GM12875 (cell line): ENCODE measurements at regions not wholly inside any gene's neighbourhood (a gene's known extent, or its start where the extent isn't known, plus 50 kb on each side); places are given as distances from the start of the nearest gene placed in this dataset.

Experiments
- H3K4me3 ChIP-seq: one replicate; pipeline ENCODE4 v1.5.1; 2011; ENCODE audit warnings: low read depth, low read length, control low read depth
- TF ChIP-seq, protein P1 (sequence below): IDR thresholded peaks from 2 replicates; pipeline ENCODE4 v1.5.1; 2011; ENCODE audit warnings: low read depth, mild to moderate bottlenecking, control low read depth, inconsistent platforms, low read length, moderate library complexity, borderline replicate concordance; ENCODE audit not compliant: insufficient read depth

DNA sequence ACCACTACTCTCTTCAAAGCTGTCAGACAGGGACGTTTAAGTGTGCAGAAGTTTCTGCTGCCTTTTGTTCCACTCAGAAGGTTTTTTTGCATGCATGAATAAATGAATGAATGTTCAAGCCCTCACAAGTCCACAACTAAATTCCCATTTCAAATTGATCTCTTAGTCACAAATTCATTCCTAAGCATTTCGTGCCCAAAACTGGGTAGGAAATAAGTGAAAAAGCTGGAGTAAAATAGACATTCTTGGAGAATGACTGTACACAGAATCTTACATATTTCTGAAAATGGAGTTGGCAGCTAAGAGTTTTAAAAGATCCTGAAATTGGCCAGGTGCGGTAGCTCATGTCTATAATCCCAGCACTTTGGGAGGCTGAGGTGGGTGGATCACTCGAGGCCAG, 117.6 kb downstream of the PERP start:
- no peak overlapping the region for H3K4me3 ChIP-seq
- TF ChIP-seq, protein P1, sequence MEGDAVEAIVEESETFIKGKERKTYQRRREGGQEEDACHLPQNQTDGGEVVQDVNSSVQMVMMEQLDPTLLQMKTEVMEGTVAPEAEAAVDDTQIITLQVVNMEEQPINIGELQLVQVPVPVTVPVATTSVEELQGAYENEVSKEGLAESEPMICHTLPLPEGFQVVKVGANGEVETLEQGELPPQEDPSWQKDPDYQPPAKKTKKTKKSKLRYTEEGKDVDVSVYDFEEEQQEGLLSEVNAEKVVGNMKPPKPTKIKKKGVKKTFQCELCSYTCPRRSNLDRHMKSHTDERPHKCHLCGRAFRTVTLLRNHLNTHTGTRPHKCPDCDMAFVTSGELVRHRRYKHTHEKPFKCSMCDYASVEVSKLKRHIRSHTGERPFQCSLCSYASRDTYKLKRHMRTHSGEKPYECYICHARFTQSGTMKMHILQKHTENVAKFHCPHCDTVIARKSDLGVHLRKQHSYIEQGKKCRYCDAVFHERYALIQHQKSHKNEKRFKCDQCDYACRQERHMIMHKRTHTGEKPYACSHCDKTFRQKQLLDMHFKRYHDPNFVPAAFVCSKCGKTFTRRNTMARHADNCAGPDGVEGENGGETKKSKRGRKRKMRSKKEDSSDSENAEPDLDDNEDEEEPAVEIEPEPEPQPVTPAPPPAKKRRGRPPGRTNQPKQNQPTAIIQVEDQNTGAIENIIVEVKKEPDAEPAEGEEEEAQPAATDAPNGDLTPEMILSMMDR: no peak

DNA sequence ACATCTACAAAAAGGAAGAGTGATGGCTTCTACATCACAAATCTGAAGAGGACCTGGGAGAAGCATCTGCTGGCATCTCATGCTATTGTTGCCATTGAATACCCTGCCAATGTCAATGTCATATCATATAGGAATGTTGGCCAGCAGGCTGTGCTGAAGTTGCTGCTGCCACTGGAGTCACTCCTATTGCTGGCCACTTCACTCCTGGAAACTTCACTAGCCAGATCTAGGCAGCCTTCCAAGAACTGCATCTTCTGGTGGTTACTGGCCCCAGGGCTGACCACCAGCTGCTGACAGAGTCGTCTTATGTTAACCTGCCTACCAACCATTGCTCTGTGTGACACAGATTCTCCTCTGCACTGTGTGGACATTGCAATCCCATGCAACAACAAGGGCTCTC, 111.8 kb downstream of the PERP start:
- TF ChIP-seq, protein P1: no peak
- H3K4me3 ChIP-seq: no peak overlapping the region

DNA sequence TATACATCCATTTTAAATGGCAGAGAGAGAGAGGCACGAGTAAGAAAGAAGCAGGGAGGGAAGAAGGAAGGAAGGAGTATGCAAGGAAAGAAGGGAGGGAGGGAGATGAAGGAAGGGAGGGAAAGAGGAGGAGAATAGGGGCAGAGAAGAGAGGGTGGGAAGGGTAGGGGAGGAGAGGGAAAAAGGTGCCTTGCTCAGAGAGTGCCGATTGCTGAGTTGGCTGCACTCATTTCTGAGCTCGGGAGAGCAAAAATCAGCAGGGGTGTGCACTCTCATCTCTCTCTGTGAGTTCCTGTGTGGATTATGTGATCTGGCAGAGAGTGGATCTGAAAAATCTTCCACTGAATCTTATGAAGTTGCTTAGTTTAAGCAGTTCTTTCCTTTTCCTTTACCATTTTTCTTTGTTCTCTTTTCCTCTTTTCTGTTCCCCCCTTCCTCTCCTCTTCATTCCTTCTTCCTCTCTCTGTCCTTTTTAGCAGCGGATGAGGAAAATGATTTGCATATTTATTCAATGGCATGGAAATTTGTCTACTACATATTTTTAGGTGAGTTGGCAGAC, 108.7 kb downstream of the PERP start:
- TF ChIP-seq, protein P1: no peak
- no peak overlapping the region for H3K4me3 ChIP-seq

DNA sequence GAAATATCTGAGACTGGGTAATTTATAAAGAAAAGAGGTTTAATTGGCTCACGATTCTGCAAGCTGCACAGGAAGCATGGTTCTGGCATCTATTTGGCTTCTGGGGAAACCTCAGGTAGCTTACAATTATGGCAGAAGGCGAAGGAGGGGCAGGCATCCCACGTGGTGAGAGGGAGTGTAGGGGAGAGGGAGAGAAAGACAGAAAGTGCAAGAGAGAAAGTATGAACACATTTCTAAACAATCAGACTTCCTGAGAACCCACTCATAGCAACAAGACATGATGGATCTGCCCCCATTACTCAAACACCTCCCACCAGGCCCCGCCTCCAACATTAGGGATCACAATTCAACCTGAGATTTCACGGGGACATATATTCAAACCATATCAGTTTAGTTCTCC, 107.4 kb downstream of the PERP start:
- H3K4me3 ChIP-seq: no peak overlapping the region
- TF ChIP-seq, protein P1: no peak

DNA sequence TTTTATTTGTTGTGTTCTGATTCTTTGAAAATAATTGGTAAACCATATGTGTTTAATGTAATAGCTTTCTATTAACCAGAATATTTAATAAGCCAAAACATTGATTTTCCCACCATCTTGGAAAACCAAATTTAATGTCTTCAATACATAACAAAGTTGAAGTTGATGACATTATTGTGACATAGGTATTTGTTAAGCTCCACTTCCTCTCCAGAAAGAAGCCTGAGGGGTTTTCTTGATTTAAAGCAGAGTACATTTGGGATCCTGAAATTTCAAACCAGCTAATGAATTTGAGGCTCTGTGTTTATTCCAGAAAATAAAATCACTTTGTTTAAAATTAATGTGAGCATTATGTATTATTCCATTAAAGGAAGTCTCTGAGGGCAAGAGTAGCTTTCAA, 106.3 kb downstream of the PERP start:
- TF ChIP-seq, protein P1: no peak
- H3K4me3 ChIP-seq: no peak overlapping the region

DNA sequence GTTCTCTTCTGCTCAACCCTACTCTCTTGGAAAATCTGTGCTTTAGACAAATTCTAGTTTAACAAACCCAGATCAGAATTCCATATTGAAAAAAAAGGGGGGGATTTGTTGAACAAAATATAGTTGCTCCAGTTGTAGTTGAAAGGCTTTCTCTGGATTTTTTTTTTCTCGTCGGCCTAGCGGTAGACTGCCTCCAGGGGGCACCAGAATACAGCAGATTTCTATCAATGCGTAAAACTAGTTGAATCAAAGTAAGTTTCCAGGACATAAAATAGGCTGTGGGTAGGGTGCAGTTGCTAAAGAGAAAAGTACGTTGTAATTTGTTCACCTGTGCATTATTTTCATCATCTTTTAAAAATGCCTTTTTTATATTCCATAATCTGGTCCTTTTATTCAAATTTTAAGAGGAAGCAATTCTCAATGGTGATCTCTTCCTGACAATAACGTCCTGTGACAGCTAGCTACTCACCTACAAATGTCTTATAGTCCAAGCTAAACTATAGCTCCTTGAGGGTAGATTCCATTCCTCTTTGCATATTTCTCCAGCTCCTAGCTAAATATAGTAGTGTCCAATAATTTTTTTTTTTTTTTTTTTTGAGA, 105.4 kb downstream of the PERP start:
- no peak overlapping the region for H3K4me3 ChIP-seq
- TF ChIP-seq, protein P1: peak; percentile 78

DNA sequence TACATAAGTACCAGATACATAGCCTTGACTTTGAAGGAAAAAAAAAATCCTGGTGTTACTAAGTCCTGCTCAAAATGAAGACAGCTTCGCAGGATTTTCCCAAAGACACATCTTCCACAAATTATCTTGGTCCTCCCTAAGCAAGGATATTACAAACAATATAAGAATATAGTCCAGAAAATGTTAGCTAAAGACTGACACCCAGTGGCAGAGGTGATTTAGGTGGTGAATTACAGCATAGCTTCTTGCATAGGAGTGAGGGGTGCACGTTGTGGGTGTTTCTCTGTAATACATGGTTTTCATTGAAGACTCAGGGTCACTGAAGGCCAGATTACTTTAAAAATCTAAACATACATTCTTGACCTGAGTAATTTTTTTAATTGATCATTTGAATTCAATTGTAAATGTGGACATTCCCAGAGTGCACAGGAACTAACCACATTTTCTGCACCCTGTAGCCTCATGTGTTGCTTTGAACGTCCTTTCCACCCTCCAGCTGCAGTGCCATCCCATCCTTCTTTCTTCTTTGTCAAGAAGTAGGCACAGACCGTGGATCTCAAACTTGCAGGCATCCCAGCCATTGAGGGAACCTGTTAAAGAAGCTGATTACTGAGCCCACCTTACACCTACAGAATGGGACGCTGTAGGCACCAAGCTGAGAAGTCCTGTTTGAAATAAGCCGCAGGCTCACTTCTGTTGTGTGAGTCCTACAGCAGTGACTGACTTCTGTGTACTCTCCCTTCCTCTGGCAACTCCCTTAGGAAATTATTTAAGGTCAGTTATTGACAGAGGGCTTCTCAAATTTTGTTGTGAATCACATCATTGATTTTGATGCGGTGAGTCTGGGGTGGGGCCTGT, 102.6 kb downstream of the PERP start:
- no peak overlapping the region for H3K4me3 ChIP-seq
- TF ChIP-seq, protein P1: peak; percentile 31; the same call in 1 of the 2 replicates
